GM19438 (cell line): ENCODE measurements at regions not wholly inside any gene's neighbourhood (a gene's known extent, or its start where the extent isn't known, plus 50 kb on each side); places are given as distances from the start of the nearest gene placed in this dataset.
"Not testable (repeated sequence)": the region's sequence is repeated elsewhere in the genome, so short reads cannot be mapped to it uniquely, and the experiment has no call there.

Source experiments
- ATAC-seq: cut with Tn5 transposase; IDR thresholded peaks from one replicate; pipeline ENCODE4 v1.9.1; 2021; ENCODE audit warnings: low read depth; ENCODE audit not compliant: unreplicated experiment

DNA sequence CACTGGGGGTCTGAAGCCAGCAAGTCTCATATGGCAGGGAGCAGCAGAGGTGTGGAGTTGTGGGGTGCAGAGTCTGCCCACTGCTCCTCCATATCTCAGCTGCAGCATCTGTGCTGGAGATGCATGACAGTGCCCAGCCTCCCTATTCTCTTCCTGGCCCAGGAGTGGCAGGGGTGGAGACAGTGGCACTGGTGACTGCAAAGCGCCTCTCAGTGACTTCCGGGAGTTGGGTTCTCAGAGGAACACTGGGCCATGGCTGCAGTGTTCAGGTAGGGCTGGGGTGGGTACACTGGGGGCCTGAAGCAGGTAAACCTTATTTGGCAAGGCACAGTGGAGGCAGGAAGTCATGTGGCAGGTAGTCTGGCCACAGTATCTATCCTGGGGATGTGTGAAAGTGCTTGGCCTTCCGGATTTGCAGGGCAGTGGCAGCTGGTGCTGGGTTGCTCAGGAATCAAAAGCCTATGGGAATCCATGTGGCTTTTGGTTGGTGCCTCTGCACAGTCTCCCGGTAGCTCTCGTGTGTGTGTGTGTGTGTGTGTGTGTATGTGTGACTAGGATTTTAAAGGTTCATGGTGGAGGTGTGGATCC lies 60.3 kb upstream of the THUMPD2 start:
- no peak for ATAC-seq

DNA sequence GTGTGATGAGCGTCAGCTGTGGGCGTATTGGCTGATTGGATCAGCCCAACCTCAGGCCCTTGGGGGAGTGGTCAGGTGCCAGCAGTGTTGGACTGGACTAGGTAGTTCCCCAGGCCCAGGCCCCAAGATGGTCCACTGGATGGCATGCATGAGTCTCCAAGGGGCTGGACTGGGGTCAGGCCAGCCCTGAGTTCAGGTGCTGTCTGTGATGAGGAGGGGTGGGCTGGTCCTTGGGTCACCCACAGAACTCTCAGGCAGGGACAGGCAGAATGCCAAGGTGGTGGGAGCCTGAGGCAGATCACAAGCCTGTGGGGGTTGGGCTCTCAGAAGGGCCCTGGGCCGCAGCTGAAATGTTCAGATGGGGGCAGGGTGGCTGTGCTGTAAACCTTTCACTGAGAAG lies 59.5 kb upstream of the THUMPD2 start:
- ATAC-seq, result no peak

DNA sequence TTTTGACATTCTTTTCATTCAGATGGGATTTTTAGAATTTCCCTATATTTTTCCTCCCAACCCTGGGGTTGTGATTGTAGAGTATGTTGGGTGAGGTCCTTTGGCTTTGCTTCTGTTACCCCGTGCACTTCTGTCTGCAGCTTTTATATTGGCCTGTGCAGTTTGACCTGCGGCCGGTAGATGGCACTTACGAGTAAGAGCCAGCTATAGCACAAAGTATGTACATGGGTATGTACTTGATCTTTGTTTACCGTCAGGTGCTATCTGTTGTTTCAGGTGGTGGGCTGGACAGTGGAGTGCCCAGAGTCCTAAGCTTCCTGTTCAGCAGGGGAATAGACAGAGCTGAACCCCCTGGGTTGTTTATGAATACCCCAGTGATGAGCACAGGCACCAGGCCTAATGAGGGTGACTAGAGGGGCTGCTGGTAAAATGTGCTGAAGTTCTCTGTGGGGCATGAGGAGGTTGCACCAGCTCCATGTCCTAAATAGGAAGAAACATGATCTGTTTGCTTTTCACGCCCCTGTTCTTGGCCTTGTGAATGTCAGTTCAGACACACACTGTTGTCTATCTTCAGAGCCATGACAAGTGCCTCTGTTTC lies 58.9 kb upstream of the THUMPD2 start:
- peak; percentile 92 for ATAC-seq

DNA sequence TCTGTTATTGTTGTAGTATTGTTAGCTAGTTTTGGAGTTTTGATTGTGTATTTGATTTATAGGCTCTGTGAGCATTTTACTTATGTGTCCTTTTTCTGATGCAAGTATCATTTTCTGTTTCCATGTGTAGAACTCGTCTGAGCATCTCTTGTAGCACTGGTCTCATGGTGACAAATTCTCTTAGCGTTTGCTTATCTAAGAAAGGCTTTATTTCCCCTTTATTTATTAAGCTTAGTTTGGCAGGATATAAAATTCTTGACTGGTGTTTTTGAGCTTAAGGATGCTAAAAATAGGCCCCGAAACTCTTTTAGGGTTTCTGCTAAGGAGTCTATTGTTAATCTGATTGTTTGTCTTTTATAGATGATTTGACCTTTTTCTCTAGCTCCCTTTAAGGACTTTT lies 57.6 kb upstream of the THUMPD2 start:
- ATAC-seq, result no peak

DNA sequence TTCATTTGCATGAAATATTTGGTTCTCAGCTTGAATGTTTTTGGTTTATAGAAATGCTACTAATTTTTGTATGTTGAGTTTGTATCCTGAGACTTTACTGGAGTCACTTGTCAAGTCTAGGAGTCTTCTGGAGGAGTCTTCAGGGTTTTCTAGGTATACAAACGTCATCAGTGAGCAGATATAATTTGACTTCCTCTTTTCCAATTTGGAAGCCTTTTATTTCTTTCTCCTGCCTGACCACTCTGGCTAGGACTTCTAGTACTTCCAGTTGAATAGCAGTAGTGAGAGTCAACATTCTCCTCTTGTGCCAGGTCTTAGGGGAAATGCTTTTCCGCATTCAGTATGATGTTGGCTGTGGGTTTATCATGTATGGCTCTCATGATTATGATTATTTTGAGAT lies 55.4 kb upstream of the THUMPD2 start:
- ATAC-seq, result no peak

DNA sequence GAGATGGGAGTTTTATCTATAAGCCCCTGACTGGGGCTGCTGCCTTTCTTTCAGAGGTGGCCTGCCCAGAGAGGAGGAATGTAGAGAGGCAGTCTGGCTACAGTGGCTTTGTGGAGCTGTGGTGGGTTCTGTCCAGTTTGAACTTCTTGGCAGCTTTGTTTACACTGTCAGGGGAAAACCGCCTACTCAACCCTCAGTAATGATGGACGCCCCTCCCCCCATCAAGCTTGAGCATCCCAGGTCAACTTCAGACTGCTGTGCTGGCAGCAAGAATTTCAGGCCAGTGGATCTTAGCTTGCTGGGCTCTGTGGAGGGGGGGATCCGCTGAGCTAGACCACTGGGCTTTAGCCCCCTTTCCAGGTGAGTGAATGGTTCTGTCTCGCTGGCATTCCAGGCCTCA lies 51.6 kb upstream of the THUMPD2 start:
- ATAC-seq, result not testable (repeated sequence)
